H9 (cell line): ENCODE measurements at regions not wholly inside any gene's neighbourhood (a gene's known extent, or its start where the extent isn't known, plus 50 kb on each side); places are given as distances from the start of the nearest gene placed in this dataset.

Experiments used
- DNase-seq: peaks from one replicate; pipeline ENCODE4 v3.0.0-alpha.2; 2017
- H2AFZ ChIP-seq: one replicate; pipeline ENCODE4 v1.6.1; 2013; ENCODE audit warnings: mild to moderate bottlenecking, low read length, control low read depth, moderate library complexity
- H2AK5ac ChIP-seq: 2 replicates; pipeline ENCODE4 v1.6.1; 2013; ENCODE audit warnings: low read length, control low read depth, mixed read lengths; ENCODE audit not compliant: insufficient read length
- H2BK120ac ChIP-seq: one replicate; pipeline ENCODE4 v1.6.1; 2013; ENCODE audit warnings: low read depth, mild to moderate bottlenecking, low read length, control low read depth, inconsistent platforms; ENCODE audit not compliant: poor library complexity, severe bottlenecking
- H2BK12ac ChIP-seq: 2 replicates; pipeline ENCODE4 v1.6.1; 2013; ENCODE audit warnings: low read length, control low read depth, mixed read lengths, low read depth; ENCODE audit not compliant: insufficient read length
- H2BK15ac ChIP-seq: 2 replicates; pipeline ENCODE4 v1.6.1; 2013; ENCODE audit warnings: low read depth, low read length, control low read depth
- H2BK20ac ChIP-seq: one replicate; pipeline ENCODE4 v1.6.1; 2013; ENCODE audit warnings: low read depth, mild to moderate bottlenecking, low read length, control low read depth, inconsistent platforms; ENCODE audit not compliant: poor library complexity, severe bottlenecking
- H2BK5ac ChIP-seq: 2 replicates; pipeline ENCODE4 v1.6.1; 2013; ENCODE audit warnings: low read length, control low read depth, mixed read lengths; ENCODE audit not compliant: insufficient read length
- H3K14ac ChIP-seq: 2 replicates; pipeline ENCODE4 v1.6.1; 2013; ENCODE audit warnings: low read length, control low read depth; ENCODE audit not compliant: insufficient read depth
- H3K18ac ChIP-seq: 2 replicates; pipeline ENCODE4 v1.6.1; 2013; ENCODE audit warnings: low read depth, mild to moderate bottlenecking, mixed read lengths, low read length, control low read depth; ENCODE audit not compliant: insufficient read length
- H3K23ac ChIP-seq: 2 replicates; pipeline ENCODE4 v1.6.1; 2013; ENCODE audit warnings: low read length, control low read depth, mixed read lengths, low read depth; ENCODE audit not compliant: insufficient read length
- H3K23me2 ChIP-seq: 2 replicates; pipeline ENCODE4 v1.6.1; 2013; ENCODE audit warnings: low read depth, mild to moderate bottlenecking, mixed read lengths, low read length, control low read depth; ENCODE audit not compliant: insufficient read length, poor library complexity, severe bottlenecking
- H3K27ac ChIP-seq: 2 replicates; pipeline ENCODE4 v1.5.1; 2013; ENCODE audit warnings: low read length, control low read depth, mixed read lengths, low read depth; ENCODE audit not compliant: insufficient read length
- H3K27me3 ChIP-seq: 2 replicates; pipeline ENCODE4 v1.6.1; 2013; ENCODE audit warnings: low read length, control low read depth, inconsistent platforms; ENCODE audit not compliant: insufficient read depth
- H3K4ac ChIP-seq: 2 replicates; pipeline ENCODE4 v1.6.1; 2013; ENCODE audit warnings: low read depth, mild to moderate bottlenecking, control low read depth, inconsistent platforms, low read length, moderate library complexity
- H3K4me1 ChIP-seq: 2 replicates; pipeline ENCODE4 v1.6.1; 2013; ENCODE audit warnings: low read length, control low read depth, inconsistent platforms; ENCODE audit not compliant: insufficient read depth
- H3K4me2 ChIP-seq: 2 replicates; pipeline ENCODE4 v1.6.1; 2013; ENCODE audit warnings: low read length, control low read depth, mixed read lengths; ENCODE audit not compliant: insufficient read length, insufficient read depth
- H3K56ac ChIP-seq: 2 replicates; pipeline ENCODE4 v1.6.1; 2013; ENCODE audit warnings: low read depth, mild to moderate bottlenecking, mixed read lengths, low read length, control low read depth; ENCODE audit not compliant: insufficient read length
- H3K79me1 ChIP-seq: 2 replicates; pipeline ENCODE4 v1.6.1; 2013; ENCODE audit warnings: low read depth, mild to moderate bottlenecking, moderate library complexity, low read length, control low read depth, inconsistent platforms; ENCODE audit not compliant: insufficient read depth, poor library complexity, severe bottlenecking
- H3K79me2 ChIP-seq: 2 replicates; pipeline ENCODE4 v1.6.1; 2013; ENCODE audit warnings: low read length, control low read depth, inconsistent platforms; ENCODE audit not compliant: insufficient read depth
- H3K9ac ChIP-seq: 2 replicates; pipeline ENCODE4 v1.6.1; 2013; ENCODE audit warnings: low read length, control low read depth, mixed read lengths; ENCODE audit not compliant: insufficient read length; ENCODE audit errors: extremely low read depth
- H3K9me3 ChIP-seq: one replicate; pipeline ENCODE4 v1.6.1; 2013; ENCODE audit warnings: low read depth, low read length, inconsistent platforms; ENCODE audit not compliant: control insufficient read depth
- H3T11ph ChIP-seq: one replicate; pipeline ENCODE4 v1.6.1; 2013; ENCODE audit warnings: mild to moderate bottlenecking, low read length, control low read depth, inconsistent platforms
- H4K20me1 ChIP-seq: one replicate; pipeline ENCODE4 v1.6.1; 2013; ENCODE audit not compliant: control insufficient read depth, insufficient read length, insufficient read depth
- H4K5ac ChIP-seq: 2 replicates; pipeline ENCODE4 v1.6.1; 2013; ENCODE audit warnings: low read depth, mild to moderate bottlenecking, mixed read lengths, low read length, control low read depth; ENCODE audit not compliant: insufficient read length
- H4K8ac ChIP-seq: replicated peaks from 2 replicates; pipeline ENCODE4 v1.6.1; 2013; ENCODE audit warnings: low read length, control low read depth, mixed read lengths, low read depth; ENCODE audit not compliant: insufficient read length
- H4K91ac ChIP-seq: 2 replicates; pipeline ENCODE4 v1.6.1; 2013; ENCODE audit warnings: low read depth, mild to moderate bottlenecking, moderate library complexity, mixed read lengths, low read length, control low read depth; ENCODE audit not compliant: insufficient read length
- H3K27ac Mint-ChIP-seq, 3 experiments: 2 replicates in 2 of 3; 3 replicates in 1 of 3; pipeline ENCODE4 v1.8.0; 2020 to 2021; ENCODE audit warnings: mixed read lengths in 3 of 3, mild to moderate bottlenecking in 1 of 3, moderate library complexity in 1 of 3
- H3K27me3 Mint-ChIP-seq: 2 replicates; pipeline ENCODE4 v1.8.0; 2021; ENCODE audit warnings: low read depth, mild to moderate bottlenecking, moderate library complexity, mixed read lengths
- H3K36me3 Mint-ChIP-seq, 3 experiments: 2 replicates in 2 of 3; 3 replicates in 1 of 3; pipeline ENCODE4 v1.8.0; 2020 to 2021; ENCODE audit warnings: low read depth in 3 of 3, mixed read lengths in 3 of 3; ENCODE audit not compliant: insufficient read depth in 1 of 3
- H3K4me1 Mint-ChIP-seq, 2 experiments: 2 replicates each; pipeline ENCODE4 v1.8.0; 2020; ENCODE audit warnings: mixed read lengths in 2 of 2
- H3K4me3 Mint-ChIP-seq, 2 experiments: 2 replicates in 1 of 2; 3 replicates in 1 of 2; pipeline ENCODE4 v1.8.0; 2020 to 2021; ENCODE audit warnings: mild to moderate bottlenecking in 2 of 2, mixed read lengths in 2 of 2, moderate library complexity in 1 of 2
- H3K9me3 Mint-ChIP-seq, 2 experiments: 2 replicates in 1 of 2; 3 replicates in 1 of 2; pipeline ENCODE4 v1.8.0; 2020; ENCODE audit warnings: mild to moderate bottlenecking in 2 of 2, mixed read lengths in 2 of 2, moderate library complexity in 1 of 2
- WGBS: extraction: QIAGEN DNeasy Blood & Tissue Kit; methylation state at CpG from one replicate; pipeline ENCODE4 v1.1.7; 2013; ENCODE audit warnings: missing lambda C conversion rate, low lambda C conversion rate, mixed read lengths; ENCODE audit not compliant: insufficient read length; ENCODE audit errors: extremely low coverage; 5-methylcytosine and 5-hydroxymethylcytosine counted together
- TF ChIP-seq, protein P1 (sequence below): fragments of 200-600 bp; sonication (generic); conservative IDR thresholded peaks from 3 replicates; pipeline ENCODE4 v1.8.0; 2021; ENCODE audit warnings: antibody characterized with exemption, mild to moderate bottlenecking

- Histone ChIP-seq H2BK12ac (no peak overlapping the region), H4K8ac (no peak overlapping the region), H3K23ac (no peak overlapping the region), H3K27ac (no peak overlapping the region), H2BK120ac (no peak overlapping the region), H3K14ac (no peak overlapping the region), H2BK5ac (no peak overlapping the region), H3K56ac (no peak overlapping the region), H3K4ac (no peak overlapping the region), H3T11ph (no peak overlapping the region), H3K9me3 (no peaks in the 10 kb centered on the region), H4K20me1 (no peaks in the 10 kb centered on the region), H3K4me2 (no peak overlapping the region), H3K4me1 (no peaks in the 10 kb centered on the region), H3K79me1 (no peaks in the 10 kb centered on the region), H3K27me3 (no peaks in the 10 kb centered on the region), H3K18ac (no peak overlapping the region), H4K5ac (no peak overlapping the region), H2BK15ac (no peak overlapping the region), H2BK20ac (no peak overlapping the region), H3K79me2 (no peaks in the 10 kb centered on the region), H3K23me2 (peaks cover 4% of the 10 kb centered on the region), H3K9ac (no peak overlapping the region), H2AK5ac (no peak overlapping the region), H4K91ac (no peak overlapping the region), H2AFZ (no peak overlapping the region)
- Mint-ChIP-seq H3K27ac (no peak overlapping the region), H3K9me3 (peaks cover 2 to 7% of the 10 kb centered on the region in 2 experiments), H3K4me3 (no peak overlapping the region), H3K27me3 (peaks cover 17% of the 10 kb centered on the region), H3K36me3 (no peaks in the 10 kb centered on the region; a peak in 1 of 7 replicates), H3K4me1 (peaks cover 16 to 21% of the 10 kb centered on the region in 2 experiments)
- WGBS: no CpG with 5 or more reads among the region's 6 CpGs
- TF ChIP-seq, protein P1, sequence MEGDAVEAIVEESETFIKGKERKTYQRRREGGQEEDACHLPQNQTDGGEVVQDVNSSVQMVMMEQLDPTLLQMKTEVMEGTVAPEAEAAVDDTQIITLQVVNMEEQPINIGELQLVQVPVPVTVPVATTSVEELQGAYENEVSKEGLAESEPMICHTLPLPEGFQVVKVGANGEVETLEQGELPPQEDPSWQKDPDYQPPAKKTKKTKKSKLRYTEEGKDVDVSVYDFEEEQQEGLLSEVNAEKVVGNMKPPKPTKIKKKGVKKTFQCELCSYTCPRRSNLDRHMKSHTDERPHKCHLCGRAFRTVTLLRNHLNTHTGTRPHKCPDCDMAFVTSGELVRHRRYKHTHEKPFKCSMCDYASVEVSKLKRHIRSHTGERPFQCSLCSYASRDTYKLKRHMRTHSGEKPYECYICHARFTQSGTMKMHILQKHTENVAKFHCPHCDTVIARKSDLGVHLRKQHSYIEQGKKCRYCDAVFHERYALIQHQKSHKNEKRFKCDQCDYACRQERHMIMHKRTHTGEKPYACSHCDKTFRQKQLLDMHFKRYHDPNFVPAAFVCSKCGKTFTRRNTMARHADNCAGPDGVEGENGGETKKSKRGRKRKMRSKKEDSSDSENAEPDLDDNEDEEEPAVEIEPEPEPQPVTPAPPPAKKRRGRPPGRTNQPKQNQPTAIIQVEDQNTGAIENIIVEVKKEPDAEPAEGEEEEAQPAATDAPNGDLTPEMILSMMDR: no peak
- DNase-seq: no peak
These were observed 158.4 kb upstream of the CHRNA7 start for GRCh38 chr15:31871887-31872281.
